ENCODE measurements at regions not wholly inside any gene's neighbourhood (a gene's known extent, or its start where the extent isn't known, plus 50 kb on each side); places are given as distances from the start of the nearest gene placed in this dataset.
"Not testable (repeated sequence)": the region's sequence is repeated elsewhere in the genome, so short reads cannot be mapped to it uniquely, and the experiment has no call there.

DNA sequence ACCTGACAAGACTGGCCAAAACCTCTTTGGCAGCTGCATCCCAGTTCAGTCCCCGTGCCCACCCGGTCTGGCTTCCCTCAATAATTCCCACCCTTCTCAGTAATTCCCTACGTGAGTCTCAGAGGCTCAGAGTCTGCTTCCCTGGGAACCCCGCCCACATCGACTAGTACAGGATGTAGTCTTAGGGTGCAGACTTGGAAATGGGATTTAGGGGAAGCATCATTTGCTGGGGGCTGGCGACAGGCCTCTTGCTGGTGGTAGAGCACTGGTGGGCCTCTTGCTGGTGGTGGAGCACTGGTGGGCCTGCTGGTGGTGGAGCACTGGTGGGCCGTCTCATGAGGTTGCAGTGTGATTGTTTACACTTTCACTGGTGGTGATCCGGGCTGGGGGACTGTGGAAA, 199.5 kb upstream of the B3GAT1 start:
- no peak for DNase-seq

DNA sequence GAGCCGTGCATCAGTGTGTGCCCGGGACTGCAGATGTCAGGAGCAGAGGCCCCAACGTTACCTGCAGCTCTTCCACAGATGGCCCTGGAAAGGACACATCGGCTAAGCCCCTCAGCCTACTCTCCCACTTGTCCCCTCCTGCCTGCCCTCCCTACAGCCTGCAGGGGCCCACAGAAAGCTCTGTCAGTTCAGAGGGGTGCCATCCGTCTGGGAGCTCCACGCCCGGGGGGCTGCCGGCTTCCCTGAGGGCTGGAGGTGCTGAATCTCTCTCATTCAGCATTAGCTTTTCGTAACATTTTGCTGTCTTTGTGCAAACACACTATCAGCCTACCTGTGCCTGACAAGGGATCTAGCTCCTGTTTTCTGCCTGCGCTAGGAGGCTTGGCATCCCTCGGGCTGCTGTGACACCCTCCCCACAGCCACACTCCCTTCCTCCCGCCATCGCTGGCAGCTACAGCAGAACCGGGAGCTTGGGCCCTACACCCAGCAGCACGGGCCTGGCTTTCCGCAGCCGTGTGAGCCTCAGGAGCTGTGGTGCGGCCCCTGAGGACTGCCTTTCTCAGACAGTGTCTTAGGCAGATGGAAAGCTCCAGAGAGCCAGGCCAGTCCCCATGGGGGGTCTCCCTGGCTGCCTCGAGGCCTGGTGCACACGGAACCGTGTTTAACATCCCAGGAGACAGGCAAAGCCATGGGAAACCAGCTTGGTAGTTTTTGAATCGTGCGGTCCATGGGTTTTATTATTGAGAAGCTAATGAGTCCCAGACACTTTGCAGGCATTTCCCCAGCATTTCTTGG, 198.3 kb upstream of the B3GAT1 start:
- DNase-seq, result no peak

DNA sequence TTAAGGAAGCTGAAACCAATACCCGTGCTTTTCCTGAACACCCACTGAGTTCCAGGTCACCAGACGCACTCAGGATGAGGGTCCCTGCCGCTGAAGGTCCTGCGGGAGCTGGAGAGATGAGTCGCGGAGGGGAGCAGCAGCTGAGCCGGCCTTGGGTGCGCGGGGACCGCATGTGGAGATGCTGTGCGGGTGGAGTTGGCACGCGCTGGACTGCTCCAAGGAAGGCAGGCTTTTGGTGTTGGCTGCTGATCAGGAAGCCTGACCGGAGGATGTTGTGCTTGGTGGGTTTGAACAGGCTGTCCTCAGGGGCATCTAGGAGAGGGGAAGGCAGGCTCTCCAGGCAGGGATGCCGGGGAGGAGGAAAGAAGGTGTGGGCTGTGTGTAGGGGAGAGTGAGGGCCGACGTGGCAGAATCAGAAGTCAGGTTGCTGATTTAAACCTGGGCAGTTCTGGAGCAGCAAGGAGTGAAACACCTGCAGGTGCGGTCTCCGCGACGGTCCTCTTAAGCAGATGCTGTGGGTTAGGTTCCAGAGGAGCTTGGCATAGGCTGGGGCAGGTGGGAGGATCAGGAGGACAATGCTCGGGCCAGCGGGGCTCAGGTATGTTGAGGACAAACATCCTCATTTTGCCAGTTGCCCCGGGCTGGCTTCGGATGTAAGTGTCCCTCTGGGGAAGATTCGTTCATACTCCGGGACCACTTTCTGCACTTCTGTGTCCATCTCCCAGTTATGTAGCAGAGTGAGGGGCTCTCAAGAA, 197.5 kb upstream of the B3GAT1 start:
- DNase-seq, result peak in 1 of 3 experiments; percentile 20

DNA sequence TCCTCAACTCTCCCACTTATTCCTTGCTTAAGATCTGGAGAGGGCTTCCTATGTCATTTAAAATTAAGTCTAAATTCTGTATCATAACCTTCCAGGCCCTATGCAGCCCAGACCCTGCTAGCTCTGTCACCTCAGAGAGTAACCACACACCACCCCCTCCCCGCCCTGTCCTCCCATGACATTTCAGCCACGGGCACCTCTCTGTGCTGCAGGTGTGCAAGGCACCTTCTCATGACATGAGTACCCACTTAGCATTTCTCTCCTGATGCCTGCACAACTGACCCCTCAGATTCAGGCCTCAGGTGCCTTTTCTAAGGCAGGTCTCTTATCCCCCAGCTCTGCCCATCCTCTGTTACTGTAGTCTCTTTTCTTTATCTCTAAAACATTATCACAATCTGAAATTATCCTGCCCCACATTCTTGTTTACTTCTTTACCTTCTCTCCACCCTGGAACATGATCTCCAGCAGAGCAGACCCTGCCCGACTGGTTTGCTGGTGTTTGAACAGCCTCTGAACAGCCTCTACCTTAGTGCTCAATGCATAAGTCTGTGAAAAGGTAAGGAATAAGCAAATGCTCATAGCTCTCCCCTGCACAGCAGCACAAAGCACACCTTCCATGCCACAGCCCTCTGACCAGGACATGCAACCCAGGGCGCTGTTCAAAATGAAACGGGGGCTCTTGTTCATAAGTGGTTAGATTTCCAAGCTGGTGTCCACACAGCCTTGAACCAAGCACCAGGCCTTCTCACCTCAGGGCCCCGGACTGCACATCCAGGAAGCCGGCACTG, 196.1 kb upstream of the B3GAT1 start:
- peak in 2 of 3 experiments; percentile 9 to 26 for DNase-seq

DNA sequence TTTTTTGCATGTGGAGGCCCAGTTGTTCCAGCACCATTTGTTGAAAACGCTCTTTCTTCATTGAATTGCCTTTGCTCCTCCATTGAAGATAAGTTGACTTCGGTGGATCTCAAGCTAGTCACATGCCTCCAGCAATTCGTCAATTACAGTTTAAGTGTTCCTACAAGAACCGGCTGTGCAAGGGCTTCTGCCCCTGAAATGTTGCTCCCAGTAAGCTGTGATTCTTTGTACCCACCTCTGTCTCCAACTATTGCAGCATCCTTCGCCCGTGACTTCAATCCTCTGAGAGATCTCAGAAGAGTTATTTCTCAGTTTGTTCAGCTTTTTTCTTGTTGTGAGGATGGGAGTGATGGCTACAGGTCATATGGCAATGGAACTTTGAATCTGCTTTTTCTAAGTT, 194.2 kb upstream of the B3GAT1 start:
- no peak for DNase-seq

DNA sequence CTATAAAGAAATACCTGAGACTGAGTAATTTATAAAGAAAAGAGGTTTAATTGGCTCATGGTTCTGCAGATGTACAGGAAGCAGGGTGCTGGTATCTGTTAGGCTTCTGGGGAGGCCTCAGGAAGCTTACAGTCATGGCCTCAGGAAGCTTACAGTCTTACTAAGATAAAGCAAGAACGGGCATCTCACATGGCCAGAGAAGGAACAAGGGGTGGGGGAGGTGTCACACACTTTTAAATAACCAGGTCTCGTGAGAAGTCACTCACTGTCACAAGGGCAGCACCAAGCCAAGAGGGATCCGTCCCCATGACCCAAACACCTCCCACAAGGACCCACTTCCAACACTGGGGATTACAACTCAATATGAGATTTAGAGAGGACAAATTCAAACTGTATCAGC, 192.8 kb upstream of the B3GAT1 start:
- no peak for DNase-seq

DNA sequence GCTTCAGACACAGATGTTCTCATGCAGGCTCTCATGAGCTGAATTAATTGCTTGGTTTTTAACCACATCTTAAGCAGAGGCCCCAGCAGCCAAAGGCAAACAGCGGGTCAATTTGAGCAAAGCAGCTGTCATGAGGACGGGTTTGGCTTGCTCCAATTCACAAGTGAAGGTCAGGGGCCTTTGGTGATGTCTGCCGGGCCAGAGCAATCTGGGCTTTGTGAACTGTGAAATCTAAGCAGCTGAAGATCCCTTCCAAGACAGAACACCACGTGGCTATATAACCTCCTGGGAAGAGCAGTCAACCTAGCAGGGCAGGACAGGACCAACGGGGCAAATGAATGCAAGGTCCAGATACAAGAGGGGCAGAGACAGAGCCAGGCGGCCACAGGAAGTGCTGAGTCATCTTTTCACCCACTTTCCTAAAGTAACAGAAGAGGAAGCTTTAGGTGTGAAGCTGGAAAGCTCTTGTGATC, 187.3 kb upstream of the B3GAT1 start:
- peak in 1 of 3 experiments; percentile 50 for DNase-seq

DNA sequence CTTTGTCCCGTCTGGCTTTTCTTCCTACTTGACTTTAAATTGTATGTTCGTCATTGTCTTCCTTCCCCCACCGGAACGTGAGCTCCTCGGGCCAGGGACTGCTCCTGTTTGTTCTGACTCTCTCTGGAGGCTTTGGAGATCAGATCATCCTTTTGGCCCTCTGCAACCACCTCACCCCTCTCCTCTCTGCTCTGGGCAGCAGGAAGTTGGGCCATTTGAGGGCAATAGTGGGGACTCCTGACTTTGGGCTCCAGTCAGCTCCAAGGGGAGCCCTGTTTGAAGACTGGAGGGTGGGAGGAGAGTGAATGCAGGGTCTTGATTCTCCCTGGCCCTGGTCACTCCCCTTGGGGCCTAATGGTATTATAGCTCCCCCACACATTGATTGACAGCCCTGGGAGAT, 186.3 kb upstream of the B3GAT1 start:
- no peak for DNase-seq

DNA sequence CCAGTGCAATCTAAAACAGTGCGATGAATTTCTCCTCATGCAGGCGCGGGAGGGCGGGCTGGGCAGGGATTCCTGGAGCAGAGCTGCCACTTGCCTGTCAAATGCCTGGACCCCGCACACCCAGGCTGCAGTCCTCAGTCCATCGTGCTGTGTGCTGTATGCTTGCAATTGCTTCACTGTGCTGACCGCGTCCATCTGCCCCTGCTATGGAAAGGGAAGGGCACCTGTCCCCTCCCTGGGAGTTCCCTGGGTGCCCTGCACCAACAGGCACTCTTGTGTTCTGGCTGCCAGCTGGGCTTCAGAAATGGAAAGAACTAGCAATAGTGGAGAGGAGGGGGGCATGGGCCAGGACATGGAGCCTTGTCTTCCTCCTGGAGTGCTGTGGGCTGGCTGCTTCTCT, 185.4 kb upstream of the B3GAT1 start:
- no peak for DNase-seq

DNA sequence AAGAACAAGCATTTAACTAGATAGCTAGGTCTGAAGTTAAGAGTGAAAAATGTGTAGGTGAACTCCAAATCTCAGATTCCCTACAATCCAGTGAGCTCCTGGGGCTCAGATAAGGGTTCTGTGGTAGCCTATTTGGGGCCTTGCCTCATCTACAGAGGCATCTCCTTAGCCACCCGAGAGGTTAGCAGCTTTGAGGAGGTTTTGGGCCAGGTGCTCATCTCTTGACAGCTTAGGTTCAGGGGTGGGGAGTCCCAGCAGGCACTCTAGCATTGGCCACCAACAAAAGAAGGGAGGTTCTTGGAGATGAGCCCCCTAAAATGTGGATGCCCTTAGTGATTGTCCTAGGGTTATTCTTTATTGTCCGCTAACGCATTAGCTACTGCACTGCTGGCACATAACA, 184.4 kb upstream of the B3GAT1 start:
- DNase-seq, result no peak

DNA sequence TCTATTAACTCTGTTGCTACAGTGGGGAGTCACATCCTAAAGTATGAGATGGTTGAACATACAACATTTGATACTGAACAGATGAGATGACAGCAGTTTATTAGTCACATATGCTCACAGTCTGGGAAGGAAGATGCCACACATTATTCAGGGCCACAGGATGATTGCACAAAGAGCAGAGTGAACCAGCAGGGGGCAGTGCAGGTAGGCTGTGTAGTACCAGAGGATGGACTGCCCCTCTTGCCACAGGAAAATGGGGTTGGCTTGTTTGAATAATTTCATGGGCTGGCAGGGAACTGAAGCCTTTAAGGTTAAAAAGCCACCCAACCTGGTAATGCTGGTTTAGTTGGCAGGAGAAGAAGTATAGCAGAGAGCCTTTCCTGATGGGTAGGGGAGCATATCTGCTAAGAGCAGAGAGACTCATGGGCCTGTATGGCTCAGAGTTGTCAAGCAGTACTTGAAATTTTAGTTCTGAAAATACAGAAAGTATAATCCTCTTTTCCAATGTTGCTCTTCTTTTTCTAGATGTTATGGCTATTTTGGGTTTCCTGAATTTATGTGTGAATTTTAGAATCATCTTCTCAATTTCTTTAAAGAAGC, 180.4 kb upstream of the B3GAT1 start:
- DNase-seq, result peak in 1 of 3 experiments; percentile 74

DNA sequence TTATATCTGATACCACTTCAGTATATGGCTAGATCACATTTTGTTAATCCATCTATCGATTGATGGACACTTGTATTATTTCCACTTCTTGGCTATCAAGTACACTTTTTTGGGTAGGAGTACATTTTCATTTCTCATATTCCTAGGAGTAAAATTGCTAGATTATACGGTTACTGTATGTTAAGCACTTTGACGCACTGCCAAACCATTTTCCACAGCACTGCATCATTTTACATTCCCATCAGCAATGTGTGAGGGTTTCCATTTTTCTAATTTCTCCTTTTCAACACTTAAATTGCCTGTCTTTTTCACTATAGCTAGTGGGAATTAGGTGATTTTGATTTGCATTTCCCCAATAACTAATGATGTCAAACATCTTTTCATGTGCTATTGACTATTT, 179.3 kb upstream of the B3GAT1 start:
- DNase-seq, result no peak

DNA sequence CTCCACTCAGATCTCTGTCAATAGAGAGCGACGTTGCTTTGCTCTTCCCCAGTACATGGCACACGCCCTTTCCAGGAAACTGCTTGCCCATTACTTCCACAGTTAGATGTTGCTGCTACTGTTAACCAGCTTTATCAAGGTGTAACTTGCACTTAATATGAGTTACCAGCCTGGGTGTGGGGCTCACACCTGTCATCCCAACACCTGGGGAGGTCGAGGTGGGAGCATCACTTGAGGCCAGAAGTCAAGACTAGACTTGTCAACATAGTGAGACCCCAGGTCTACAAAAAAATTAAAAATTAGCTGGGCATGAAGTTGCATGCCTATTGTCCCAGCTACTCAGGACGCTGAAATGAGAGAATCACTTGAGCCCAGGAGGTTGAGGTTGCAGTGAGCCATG, 177.1 kb upstream of the B3GAT1 start:
- no peak for DNase-seq

DNA sequence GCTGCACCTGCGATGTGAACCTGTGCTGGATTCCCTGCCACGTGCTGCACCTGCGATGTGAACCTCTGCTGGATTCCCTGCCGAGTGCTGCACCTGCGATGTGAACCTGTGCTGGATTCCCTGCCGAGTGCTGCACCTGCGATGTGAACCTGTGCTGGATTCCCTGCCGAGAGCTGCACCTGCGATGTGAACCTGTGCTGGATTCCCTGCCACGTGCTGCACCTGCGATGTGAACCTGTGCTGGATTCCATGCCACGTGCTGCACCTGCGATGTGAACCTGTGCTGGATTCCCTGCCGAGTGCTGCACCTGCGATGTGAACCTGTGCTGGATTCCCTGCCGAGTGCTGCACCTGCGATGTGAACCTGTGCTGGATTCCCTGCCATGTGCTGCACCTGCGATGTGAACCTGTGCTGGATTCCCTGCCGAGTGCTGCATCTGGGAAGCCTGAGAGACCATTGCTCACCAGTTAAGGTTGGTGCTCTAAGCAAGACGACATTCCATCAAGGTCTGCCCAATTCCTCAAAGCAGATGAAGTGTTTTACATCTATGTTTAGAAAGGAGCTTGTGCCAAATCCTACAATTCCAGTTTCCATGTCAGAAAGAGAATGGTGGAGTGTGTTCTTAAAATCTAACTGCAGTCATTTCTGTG, 176.5 kb upstream of the B3GAT1 start:
- DNase-seq, result not testable (repeated sequence)

DNA sequence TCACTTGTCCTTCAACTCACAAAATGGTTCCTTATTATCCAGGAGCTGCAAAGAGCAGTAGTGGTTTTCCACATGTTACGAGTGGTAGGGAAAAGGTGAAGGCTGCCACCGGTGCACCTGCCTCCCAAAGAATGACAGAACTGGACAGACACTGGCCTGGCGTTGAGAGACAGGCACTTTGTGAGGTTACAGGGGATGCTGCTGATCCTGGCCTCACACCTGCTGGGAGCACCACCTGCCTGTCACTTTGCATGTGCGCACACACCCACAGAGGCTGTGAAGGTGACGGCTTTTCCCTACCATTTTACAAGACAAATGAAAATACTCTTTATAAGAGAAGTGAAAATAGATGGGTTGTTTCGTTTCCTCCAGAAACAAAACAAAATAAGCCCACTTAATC, 175.3 kb upstream of the B3GAT1 start:
- DNase-seq, result no peak

DNA sequence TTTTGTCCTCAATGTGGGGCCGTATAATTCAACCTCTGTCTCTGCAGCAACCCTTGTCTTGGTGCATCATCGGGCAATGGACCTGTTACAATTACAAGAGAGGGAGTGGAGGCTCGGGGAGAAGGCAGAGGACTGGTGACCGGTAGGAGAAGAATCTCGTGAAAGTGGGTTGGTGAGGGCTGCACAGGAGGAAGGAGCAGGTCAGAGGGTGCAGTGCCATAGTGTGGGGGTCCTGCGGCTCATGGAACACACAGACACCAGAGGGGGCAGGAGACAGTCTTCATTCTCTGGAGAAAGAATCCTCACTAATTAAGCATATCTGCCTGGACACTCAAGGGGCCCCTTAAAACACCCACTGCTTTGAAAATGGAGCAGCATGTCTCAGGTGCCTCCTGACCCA, 174.7 kb upstream of the B3GAT1 start:
- DNase-seq, result no peak

DNA sequence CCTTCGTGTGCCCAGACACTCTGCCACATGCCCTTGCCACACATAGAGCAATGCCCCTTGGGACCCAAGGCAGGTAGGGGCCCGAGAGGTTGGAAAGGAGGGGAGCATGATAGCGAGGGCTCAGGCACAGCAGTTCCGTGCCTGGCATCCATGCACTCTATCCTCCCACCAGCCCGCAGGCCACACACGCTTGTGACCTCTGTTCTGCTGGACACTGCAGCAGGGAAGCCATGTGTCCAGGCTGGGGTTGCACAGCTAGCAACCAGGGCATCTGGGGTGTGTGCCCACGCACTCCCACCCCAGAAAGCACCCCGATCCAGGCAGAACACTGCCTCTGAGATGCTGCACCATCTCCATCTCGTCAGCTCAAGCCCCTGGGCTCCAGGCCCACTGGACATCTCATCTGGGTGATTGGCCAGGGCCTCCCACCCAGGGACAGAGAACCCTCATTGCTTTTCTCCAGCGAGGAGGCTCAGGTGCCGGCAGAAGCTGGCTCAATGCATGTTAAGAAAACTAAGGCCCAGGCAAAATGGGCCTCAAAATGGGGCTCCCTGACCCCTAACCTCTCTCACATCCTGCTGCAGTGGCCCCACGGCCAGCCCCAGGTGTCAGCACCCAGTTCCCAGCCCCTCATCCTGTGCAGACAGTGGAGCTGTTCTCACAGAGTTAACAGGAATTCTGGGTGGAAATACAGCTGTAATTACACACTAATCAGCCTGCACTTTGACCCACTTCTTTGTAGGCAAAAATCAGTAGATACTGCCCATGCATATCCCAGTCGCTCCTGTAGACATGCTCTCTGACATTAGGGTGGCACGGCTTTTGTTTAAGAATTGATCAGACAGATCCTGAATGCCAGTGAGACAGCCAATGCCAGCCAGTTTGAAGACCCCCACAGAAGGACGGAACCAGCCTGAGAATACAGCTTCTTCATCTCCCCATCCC, 173.9 kb upstream of the B3GAT1 start:
- DNase-seq, result no peak

DNA sequence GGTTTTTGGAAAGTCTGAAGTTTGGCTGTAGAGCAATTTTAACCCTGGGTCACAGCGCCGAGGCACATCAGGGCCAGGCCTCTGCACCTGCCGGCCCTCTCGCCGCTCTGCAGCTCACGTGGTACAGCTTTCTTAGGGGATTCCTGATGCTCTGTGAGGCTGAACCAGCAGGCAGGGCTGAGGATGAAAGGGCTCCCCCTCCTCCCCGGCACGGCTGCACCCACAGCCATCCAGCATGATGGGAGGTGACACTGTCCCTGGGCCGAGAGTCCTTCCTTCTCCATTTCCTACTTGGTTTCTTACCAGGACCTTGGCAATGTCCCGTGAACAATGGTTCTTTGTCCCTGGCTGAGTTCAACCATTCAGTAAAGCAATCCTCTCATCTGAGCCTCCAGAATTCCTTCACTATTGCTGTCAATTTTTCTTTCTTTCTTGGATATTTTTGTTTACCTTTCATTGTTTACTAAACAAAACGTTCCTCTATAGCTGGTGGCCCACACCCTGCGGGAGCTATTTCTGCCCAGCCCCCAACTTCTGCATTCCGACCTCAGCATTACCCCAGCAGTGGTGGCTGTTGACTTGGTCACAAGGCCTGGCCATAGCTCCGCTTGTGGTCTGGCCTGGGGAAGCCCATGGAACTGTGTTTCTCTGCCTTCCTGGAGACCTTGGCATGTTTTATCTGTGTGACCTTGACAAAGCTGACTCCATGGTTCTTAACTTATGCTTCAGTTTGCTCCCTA, 172.8 kb upstream of the B3GAT1 start:
- DNase-seq, result no peak

DNA sequence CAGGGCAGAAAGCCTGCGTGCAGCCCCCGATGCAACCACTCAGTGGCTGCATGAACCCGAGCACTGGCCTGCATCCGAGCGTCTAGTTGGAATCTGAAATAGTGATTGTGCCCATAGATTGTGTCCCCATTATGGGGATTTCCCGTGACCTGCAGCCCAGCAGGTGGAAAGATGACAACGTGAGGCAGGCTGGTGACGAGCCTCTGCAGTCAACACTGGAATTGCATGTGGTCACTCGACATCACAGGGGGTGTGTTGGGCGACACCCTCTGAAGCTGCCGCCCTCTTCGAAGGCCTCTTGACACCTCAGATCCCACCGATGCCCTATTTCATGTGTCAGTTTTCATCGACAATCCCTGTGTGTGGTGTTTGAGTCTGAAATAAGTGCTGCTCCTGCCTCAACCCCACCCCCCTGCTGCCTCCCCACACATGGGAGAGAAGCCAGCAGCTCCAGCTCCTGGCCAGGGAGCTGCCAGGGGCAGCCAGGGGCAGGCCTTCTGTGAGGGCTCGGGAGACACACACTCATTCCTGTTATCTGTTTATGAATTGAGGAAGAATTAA, 172.0 kb upstream of the B3GAT1 start:
- no peak for DNase-seq

DNA sequence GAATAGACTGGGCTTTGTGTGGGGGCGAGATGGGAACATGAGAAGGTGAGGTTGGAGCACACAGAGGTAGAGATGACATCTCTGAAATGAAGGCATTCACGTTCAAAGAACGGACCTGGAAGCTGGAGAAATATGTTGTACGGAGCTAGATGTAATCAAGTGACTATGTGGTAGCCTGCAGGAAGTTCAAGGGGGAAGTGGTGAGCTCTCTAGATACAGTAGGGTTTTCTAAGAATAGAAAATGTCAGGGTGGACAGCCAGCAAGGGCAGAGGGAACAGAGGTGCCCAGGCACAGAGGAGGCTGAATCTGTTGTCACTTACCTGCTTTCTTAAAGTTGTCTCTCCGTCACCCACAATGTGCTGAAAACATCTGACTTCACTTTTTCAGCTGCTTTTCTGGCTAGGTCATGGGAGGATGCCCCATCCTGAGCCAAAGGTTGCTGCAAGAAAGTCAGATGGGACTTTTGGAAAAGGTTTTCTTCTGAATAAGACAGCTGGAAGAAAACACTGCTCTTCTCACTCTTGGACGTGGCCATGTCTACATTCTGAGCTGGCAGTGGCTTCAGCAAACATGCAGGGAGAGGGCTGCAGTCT, 171.5 kb upstream of the B3GAT1 start:
- DNase-seq, result no peak

Measured in NCI-H1417 (cell line).